HFF-Myc (cell line): ENCODE measurements at regions not wholly inside any gene's neighbourhood (a gene's known extent, or its start where the extent isn't known, plus 50 kb on each side); places are given as distances from the start of the nearest gene placed in this dataset.

Experiments used
- DNase-seq: peaks from one replicate; pipeline ENCODE4 v3.0.0-alpha.2; 2011; ENCODE audit warnings: low read depth; ENCODE audit errors: extremely low read depth
- H3K4me3 ChIP-seq: replicated peaks from 2 replicates; pipeline ENCODE4 v1.5.1; 2011; ENCODE audit warnings: low read depth, mild to moderate bottlenecking, control low read depth, low read length
- CTCF ChIP-seq: IDR thresholded peaks from 2 replicates; pipeline ENCODE4 v1.5.1; 2012; ENCODE audit warnings: mild to moderate bottlenecking, low read depth, low read length, control low read depth; ENCODE audit errors: missing control alignments

- TF ChIP-seq CTCF, result no peak
- no peak for DNase-seq
- no peak overlapping the region for H3K4me3 ChIP-seq
These were observed 127.6 kb upstream of the GSC start for GRCh38 chr14:94897561-94897960.

- no peak for DNase-seq
- no peak overlapping the region for H3K4me3 ChIP-seq
- TF ChIP-seq CTCF, result no peak
These were observed 127.2 kb upstream of the GSC start for GRCh38 chr14:94897082-94897481.

GRCh38 chr14:94893411-94894160 lies 123.7 kb upstream of the GSC start:
- DNase-seq, result no peak
- no peak for TF ChIP-seq CTCF
- no peak overlapping the region for H3K4me3 ChIP-seq

GRCh38 chr14:94890785-94891184 lies 120.9 kb upstream of the GSC start:
- TF ChIP-seq CTCF, result no peak
- DNase-seq, result no peak
- no peak overlapping the region for H3K4me3 ChIP-seq

- no peak for TF ChIP-seq CTCF
- H3K4me3 ChIP-seq, result no peak overlapping the region
- DNase-seq, result no peak
These were observed 119.8 kb upstream of the GSC start for GRCh38 chr14:94889520-94890312.

GRCh38 chr14:94888121-94888520 lies 118.2 kb upstream of the GSC start:
- TF ChIP-seq CTCF, result no peak
- H3K4me3 ChIP-seq, result no peak overlapping the region
- no peak for DNase-seq

- TF ChIP-seq CTCF, result no peak
- DNase-seq, result no peak
These were observed 117.7 kb upstream of the GSC start for GRCh38 chr14:94887591-94887990.

More at GRCh38 chr14:94887591-94887990, 117.7 kb upstream of the GSC start:
- H3K4me3 ChIP-seq, result no peak overlapping the region
